Stimulated activated naive CD4-positive, alpha-beta T cell (primary cell): ENCODE measurements at regions not wholly inside any gene's neighbourhood (a gene's known extent, or its start where the extent isn't known, plus 50 kb on each side); places are given as distances from the start of the nearest gene placed in this dataset.

ENCODE experiments used
- DNase-seq, 6 experiments: peaks; one replicate each; lab custom pipeline; 2025; lab: John Stamatoyannopoulos, UW

DNA sequence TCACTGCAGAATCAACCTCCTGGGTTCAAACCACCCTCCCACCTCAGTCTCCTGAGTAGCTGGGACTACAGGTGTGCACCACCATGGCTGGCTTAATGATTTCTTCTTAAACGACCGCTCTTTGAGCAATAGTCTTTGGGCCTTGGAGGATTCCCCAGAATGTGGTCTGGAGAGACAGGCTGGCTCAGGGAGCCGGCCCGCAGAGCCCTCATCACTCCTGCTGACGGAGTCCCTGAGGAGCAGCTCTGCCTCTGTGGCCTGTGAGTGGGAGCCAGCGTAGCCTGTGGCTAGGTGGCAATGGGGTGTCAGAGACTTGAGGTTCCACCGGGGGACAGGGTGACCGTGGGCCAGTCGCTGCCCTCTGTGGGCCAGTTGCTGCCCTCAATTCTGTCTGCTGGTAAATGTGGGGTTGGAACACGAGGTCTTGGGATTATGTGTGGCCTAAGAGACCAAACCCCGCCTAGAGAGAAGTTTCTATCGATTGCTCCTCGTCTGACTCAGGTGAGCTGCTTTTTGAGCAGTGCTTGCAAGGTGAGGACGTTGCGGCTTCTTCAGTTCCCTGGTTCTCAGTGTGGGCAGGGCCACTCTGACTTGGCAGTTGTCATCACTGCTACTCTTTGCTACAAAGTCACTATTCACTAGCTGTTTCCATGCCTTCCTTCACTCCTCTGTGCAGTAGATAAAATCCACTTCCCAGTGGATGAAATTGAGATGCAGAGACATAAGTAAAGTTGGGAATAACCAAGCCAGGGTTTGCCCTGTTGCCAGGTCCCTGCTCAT, 124.8 kb upstream of the NECTIN1 start:
- no peak for DNase-seq

GRCh38 chr11:119852741-119853140, 123.7 kb upstream of the NECTIN1 start:
- no peak for DNase-seq

DNA sequence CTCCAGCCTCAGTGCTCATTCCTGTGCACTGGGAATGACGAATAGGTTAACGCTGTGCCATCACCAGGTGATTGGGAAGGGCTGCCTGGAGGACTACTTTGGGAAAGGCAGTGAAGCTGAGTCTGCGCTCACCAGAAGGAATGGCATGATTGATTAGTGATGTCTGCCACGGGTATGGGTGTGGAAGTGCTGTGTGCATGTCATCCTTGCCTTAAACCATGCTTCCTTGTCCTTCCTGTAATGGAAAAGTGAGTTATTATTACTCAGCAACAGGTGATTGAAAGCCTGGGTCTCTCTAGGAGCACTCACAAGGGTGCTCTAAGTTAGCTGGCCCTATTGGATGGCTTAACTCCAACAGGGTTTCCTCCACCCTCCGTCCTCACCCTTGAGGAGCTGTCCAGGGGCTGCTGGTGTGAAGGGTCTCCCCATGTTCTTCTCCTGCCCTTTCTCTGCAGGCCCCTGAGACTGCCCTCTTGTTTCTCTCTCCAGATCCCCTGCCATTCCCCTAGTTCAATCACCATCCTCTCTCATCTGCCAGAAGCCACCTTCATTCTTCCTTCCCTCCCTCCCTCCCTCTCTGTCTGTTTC, 121.9 kb upstream of the NECTIN1 start:
- DNase-seq = no peak

DNA sequence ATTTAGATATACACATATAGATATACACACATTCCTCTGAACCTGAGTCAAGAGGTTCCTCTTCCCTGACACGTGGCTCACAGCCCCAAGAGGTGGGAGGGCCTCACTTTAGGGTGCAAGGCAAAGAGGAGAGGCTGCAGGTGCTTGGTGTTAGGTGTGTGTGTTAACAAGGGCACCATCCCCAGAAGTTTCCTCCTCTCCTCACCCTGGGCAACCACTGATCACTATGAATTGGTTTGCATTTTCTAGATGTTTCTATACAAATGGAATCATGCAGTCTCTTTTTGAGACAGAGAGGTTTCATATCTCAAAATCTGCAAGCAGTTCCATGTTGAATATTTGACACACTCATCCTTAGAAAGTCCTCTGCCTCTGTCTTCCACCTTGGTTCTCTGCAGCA, 120.9 kb upstream of the NECTIN1 start:
- DNase-seq = no peak

GRCh38 chr11:119847853-119848252, 118.9 kb upstream of the NECTIN1 start:
- no peak for DNase-seq

- no peak for DNase-seq
These were observed 117.4 kb upstream of the NECTIN1 start for GRCh38 chr11:119846374-119846773.

GRCh38 chr11:119845756-119846155, 116.8 kb upstream of the NECTIN1 start:
- no peak for DNase-seq

DNA sequence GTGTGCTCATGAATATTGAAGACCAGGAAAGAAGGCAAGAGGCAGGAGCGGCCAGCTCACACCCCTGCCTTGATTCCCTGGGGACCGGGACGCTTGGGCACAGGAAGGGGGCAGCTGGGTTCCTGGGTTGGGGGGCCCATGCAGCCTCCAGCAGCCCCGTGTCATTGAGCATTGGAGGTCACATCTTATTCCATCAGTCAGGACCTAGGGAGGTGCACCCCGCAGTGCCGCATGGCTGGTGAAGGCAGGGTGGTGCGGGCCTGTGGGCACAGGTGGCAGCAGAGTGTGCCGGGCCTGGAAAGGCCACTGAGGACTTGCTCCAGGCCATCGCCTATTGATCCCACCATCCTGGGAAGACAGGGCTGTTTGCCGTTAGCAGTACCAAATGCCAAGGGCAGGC, 116.3 kb upstream of the NECTIN1 start:
- no peak for DNase-seq

DNA sequence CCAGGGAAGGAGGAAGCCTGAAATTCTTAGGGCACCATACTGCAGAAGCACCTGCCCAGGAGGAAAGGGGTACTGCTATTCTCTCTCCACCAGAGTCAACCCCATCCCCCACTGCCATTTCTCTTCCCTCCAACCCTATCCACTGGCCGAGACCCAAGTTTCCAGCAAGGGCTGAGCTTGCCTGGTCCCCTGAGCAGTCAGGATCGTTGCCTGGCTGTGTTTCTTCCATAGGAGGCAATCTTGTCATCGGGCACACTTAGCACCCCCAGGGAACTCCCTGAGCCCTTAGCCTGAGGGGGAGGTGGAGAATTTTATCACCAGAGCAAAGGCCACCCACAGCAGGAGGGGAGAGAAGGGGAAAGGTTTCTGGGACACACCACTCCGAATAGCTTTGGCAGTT, 115.8 kb upstream of the NECTIN1 start:
- no peak for DNase-seq

DNA sequence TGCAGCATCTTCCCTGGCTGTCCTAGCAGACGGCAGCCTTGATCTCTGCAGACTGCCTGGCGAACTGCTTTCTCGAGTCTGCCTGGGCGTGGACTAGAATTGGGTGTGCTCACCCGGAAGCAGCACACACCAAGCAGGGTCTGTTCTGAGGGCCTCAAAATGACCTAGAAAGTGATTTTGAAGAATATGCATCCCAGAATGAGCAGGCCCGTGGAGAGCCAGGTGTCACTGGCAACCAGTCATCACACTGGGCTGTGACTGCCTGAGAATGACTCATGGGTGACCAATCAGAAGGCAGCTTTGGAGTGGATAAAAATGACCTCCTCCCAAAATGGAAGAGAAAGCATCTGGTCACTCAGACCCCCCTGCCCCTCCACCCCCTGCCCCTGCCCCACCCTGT, 114.9 kb upstream of the NECTIN1 start:
- no peak for DNase-seq

DNA sequence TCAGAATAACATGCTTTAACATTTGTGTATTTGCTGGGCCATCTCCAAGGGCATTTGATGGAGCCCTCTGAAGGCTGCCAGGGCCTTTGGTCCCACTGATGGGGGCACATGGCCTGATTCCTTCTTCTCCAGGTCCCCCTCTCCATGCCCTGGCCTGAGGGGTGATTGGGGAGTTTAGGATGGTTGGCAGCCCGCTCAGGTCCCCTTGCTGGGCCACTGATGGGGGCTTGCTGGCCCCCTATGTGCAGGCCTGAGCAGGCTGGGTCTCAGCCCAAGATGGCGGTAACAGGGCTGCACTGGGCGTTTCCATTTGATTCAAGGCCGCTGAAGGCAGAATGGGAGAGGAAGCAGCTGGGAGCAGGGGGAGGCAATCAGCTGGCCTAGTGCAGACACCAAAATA, 113.7 kb upstream of the NECTIN1 start:
- DNase-seq = no peak

- no peak for DNase-seq
These were observed 110.6 kb upstream of the NECTIN1 start for GRCh38 chr11:119839476-119840133.

DNA sequence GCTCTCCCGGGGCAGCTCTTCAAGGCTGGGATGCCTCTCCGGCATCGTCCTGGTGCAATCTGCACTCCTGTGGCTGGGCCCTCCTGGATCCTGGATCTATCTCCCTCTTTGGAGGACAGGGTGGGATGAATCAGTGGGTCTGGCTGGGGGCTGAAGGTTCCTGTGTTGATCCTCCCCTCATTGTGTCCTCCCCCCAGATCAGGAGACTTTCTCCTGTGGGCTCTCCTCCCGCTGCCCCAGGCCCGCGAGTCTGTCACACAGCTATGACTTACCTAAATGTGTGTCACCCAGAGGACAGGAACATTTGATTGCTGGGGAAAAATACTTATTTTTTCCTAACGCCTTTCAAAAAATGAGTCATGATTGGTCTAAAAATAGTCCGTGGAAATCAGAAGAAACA, 106.8 kb upstream of the NECTIN1 start:
- no peak for DNase-seq

- DNase-seq = no peak
These were observed 103.4 kb upstream of the NECTIN1 start for GRCh38 chr11:119832202-119832935.

- DNase-seq = no peak
These were observed 102.0 kb upstream of the NECTIN1 start for GRCh38 chr11:119831011-119831410.

DNA sequence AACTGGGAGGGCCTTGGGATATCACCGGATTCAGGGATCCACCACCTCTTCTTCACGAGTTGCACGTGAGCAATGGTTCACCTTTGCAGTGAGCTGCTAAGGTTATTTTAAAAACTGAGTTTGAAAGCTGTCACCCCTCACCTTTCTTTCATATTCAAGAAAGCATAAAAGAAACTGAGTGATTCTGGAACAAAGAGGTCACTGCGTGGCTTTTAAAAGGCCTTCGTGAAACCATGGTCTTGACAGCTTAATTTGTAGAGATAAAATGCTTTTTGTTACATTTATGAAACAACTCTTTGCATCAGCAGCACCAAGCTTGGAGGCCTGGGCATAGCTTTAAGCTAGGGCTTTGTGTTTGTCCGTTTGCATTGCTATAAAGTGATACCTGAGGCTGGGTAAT, 101.4 kb upstream of the NECTIN1 start:
- no peak for DNase-seq

GRCh38 chr11:119829402-119829801, 100.4 kb upstream of the NECTIN1 start:
- no peak for DNase-seq

DNA sequence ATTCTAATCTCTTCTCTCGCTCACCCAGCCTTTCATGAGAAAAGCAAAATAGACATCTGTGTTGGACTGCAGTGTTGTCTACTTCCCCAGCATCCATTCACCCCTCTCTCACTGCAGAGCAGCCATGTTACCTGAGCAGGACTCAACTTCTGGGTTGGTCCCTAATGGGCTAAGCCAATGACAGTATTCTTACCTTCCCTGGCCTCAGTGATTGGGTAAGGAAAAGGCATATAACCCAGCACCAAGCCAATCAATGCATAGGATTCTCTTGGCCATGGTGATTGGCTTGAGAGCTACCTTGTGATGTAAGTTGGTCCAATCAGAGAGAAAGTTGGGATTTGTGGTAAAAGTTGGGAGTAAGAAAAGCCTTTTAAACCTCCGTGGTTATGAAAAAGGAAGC, 99.8 kb upstream of the NECTIN1 start:
- DNase-seq = no peak

- DNase-seq = no peak
These were observed 99.0 kb upstream of the NECTIN1 start for GRCh38 chr11:119828006-119828405.

DNA sequence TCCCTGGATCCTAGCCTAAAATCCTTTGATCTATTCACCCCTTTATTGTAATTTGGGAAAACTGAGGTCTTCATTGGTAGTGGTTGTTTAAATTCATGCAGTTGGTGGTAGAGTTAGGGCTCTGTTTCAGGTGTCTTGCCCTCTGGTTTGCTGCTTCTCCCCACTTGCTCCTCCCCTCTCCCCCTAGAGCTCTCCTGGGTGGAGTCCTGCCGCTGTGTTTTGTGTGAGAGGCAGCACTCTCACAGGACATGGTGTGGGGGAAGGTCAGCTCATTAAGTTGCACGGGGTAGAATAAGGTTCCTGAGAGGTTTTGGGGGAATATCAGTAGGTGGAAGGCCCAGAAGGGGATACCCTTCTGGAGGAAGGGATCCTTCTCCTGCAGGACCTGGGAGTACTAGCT, 98.1 kb upstream of the NECTIN1 start:
- no peak for DNase-seq

- no peak for DNase-seq
These were observed 94.1 kb upstream of the NECTIN1 start for GRCh38 chr11:119823077-119823476.

- no peak for DNase-seq
These were observed 87.7 kb upstream of the NECTIN1 start for GRCh38 chr11:119816660-119817059.

DNA sequence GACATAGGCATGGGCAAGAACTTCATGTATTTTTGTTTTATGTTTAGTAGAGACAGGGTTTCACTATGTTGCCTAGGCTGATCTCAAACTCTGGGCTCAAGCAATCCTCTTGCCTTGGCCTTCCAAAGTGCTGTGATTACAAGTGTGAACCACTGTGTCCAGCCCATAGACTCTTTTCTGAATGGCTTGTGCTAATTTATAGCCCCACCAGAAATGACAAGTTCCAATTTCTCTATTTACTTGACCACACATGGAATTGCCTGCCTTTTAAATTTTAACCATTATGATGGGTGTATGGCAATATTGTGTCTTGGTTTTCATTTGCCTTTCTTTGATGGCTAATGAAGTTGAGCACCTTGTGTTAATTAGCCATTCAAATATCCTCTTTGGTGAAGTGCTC, 85.8 kb upstream of the NECTIN1 start:
- DNase-seq = no peak
